Gastrocnemius medialis (tissue), 4 donors: ENCODE measurements at regions not wholly inside any gene's neighbourhood (a gene's known extent, or its start where the extent isn't known, plus 50 kb on each side); places are given as distances from the start of the nearest gene placed in this dataset.

Experiments
- ATAC-seq, 2 donors: fragments of 150-250 bp; one replicate each; pipeline ENCODE4 v1.9.1; 2016
- DNase-seq, 2 donors: peaks; one replicate each; pipeline ENCODE4 v3.0.0-alpha.2; 2019
- H3K27ac ChIP-seq, 4 donors: fragments of 200-600 bp; sonication (generic); 1 replicate in 1 of 4; 2 replicates in 3 of 4; pipeline ENCODE4 v1.5.1; 2016 to 2018; ENCODE audit warnings: mild to moderate bottlenecking in 2 of 4, moderate library complexity in 1 of 4
- H3K27me3 ChIP-seq, 3 donors: fragments of 200-600 bp; sonication (generic) in 2 of 3; 1 replicate in 1 of 3; 2 replicates in 2 of 3; pipeline versions ENCODE4 v1.5.1 to v1.6.0; 2016 to 2019; ENCODE audit warnings: mild to moderate bottlenecking in 1 of 3, moderate library complexity in 1 of 3
- H3K36me3 ChIP-seq, 2 donors: fragments of 200-600 bp; sonication (generic) in 1 of 2; one replicate each; pipeline ENCODE4 v1.5.1; 2017 to 2018
- H3K4me1 ChIP-seq, 2 donors: fragments of 200-600 bp; sonication (generic) in 1 of 2; one replicate each; pipeline ENCODE4 v1.5.1; 2016 to 2017; ENCODE audit warnings: mild to moderate bottlenecking in 2 of 2
- H3K4me3 ChIP-seq, 4 donors: fragments of 200-600 bp; sonication (generic) in 3 of 4; 1 replicate in 1 of 4; 2 replicates in 3 of 4; pipeline ENCODE4 v1.5.1; 2016 to 2019; ENCODE audit warnings: mild to moderate bottlenecking in 2 of 4
- H3K9me3 ChIP-seq, 3 donors: fragments of 200-600 bp; sonication (generic) in 2 of 3; 1 replicate in 1 of 3; 2 replicates in 2 of 3; pipeline ENCODE4 v1.5.1; 2016 to 2019
- POLR2A ChIP-seq, 2 donors: fragments of 450-650 bp; IDR thresholded peaks; one replicate each; pipeline ENCODE4 v1.6.1; 2017; ENCODE audit warnings: antibody characterized with exemption in 2 of 2, mild to moderate bottlenecking in 2 of 2, moderate library complexity in 2 of 2
- in situ Hi-C, 4 donors: fragments of 200-750 bp; cut with MboI; loops; one replicate each; pipeline versions ENCODE4 v1.15.0 to v1.8.0; 2017; ENCODE audit warnings: low sequenced_read_pairs in 4 of 4
- intact Hi-C: fragments of 100-400 bp; cut with DNase I; formaldehyde crosslinking; loops from one replicate; pipeline ENCODE4 v1.15.1; 2023; ENCODE audit warnings: low total_unique reads
- TF ChIP-seq, protein P1 (sequence below), 5 experiments: fragments of 450-650 bp in 3 of 5; fragments of 200-600 bp in 2 of 5; sonication (generic) in 2 of 5; IDR thresholded peaks in 4 of 5; conservative IDR thresholded peaks in 1 of 5; 1 replicate in 4 of 5; 2 replicates in 1 of 5; pipeline ENCODE4 v1.5.1; 2016 to 2019; ENCODE audit warnings: antibody characterized with exemption in 5 of 5, mild to moderate bottlenecking in 3 of 5, moderate library complexity in 3 of 5

DNA sequence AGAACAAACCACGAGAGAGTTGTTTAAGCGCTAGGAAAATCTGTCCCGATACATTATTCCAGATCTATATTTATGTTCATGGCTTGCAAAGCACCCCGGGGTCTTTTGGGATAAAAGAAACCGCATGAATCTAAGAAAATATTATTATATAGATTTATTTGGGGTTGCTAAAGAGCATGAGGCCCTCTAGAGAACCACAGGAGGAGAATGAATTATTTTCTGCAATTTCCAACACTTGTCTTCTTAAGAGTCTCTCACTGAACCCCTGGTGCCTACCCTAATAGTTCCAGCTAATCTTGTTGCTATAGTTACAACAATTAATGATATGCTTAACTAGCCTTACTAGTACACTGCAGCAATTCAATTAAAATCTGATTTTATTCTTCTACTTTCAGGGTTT is 79.6 kb downstream of the ARRDC4 start:
- intact Hi-C loops (no loop called here), in situ Hi-C loops (no loop called here)
- Histone ChIP-seq H3K9me3 (no peaks in the 10 kb centered on the region), H3K36me3 (no peaks in the 10 kb centered on the region), H3K27ac (no peak overlapping the region), H3K4me3 (no peak overlapping the region), H3K4me1 (no peaks in the 10 kb centered on the region), H3K27me3 (no peaks in the 10 kb centered on the region)
- TF ChIP-seq, protein P1, sequence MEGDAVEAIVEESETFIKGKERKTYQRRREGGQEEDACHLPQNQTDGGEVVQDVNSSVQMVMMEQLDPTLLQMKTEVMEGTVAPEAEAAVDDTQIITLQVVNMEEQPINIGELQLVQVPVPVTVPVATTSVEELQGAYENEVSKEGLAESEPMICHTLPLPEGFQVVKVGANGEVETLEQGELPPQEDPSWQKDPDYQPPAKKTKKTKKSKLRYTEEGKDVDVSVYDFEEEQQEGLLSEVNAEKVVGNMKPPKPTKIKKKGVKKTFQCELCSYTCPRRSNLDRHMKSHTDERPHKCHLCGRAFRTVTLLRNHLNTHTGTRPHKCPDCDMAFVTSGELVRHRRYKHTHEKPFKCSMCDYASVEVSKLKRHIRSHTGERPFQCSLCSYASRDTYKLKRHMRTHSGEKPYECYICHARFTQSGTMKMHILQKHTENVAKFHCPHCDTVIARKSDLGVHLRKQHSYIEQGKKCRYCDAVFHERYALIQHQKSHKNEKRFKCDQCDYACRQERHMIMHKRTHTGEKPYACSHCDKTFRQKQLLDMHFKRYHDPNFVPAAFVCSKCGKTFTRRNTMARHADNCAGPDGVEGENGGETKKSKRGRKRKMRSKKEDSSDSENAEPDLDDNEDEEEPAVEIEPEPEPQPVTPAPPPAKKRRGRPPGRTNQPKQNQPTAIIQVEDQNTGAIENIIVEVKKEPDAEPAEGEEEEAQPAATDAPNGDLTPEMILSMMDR (IDR thresholded peaks at IDR 0.05 in 4 of 5, conservative IDR thresholded peaks at IDR 0.05 in 1 of 5), result no peak
- TF ChIP-seq POLR2A (IDR thresholded peaks at IDR 0.05), result no peak
- ATAC-seq (no peak), DNase-seq (no peak)

DNA sequence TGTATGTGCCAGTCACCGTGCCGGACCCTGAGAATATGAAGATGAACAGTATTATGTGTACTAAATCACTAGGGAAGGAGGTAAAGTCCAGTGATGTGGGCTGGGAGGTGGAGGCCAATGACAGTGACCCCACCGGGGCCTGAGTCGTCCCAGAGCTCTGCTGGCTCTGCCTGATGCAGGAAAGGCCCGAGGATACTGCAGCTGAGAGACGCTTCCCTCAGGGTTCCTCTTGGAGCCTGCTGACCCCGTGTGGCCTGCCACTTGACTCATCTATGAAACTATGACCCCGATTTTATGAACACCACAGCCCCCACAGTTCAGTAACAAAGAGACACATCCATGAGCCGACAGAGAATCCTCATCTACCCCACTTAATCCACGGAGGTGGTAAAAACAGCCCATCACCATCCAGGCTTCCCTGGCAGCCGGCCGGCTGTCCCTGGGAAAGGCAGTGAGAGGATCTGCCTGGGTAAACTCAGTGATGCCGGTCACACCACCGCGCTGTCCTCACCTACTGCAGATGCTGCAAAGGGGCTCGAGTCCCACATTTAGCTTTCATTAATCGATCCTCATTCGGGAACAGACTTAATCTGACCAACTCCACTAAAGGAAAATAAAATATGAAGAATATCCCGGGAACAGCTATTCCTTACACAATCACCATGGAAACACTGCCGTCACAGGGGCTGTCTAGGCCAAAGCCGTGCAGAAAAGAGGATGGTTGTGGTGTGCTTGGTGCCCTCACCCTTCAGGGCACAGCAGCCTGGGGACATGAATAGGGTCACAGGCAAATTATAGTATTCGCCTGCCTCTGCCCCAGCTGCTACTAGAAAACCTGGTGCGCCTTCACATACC is 82.9 kb downstream of the ARRDC4 start:
- Histone ChIP-seq H3K27ac (no peak overlapping the region), H3K4me1 (no peaks in the 10 kb centered on the region), H3K27me3 (no peaks in the 10 kb centered on the region), H3K36me3 (no peaks in the 10 kb centered on the region), H3K9me3 (no peaks in the 10 kb centered on the region), H3K4me3 (no peak overlapping the region)
- in situ Hi-C loops, result no loop called here
- DNase-seq (no peak), ATAC-seq (no peak)
- intact Hi-C loops, result no loop called here
- TF ChIP-seq, protein P1 (IDR thresholded peaks at IDR 0.05 in 4 of 5, conservative IDR thresholded peaks at IDR 0.05 in 1 of 5), result no peak
- no peak for TF ChIP-seq POLR2A (IDR thresholded peaks at IDR 0.05)

DNA sequence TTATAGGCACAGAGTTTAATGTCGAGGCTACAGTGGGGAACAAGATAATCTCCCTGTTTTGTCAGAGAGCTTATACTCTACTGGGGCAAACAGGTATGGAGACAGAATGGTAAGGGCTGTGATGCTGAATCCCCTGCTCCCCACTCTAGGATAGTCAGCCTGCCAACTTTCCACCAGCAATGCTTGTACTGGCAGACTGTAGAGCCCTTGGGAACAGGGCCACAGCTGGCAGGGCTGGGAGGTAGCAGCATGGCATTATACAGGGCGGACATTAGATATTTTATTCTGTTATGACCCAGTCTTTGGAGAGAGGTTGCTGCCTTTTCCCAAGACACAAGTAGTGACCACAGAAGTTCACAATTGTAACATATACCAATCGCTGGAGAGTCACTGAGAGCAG is 91.2 kb downstream of the ARRDC4 start:
- DNase-seq (no peak), ATAC-seq (no peak)
- TF ChIP-seq, protein P1 (IDR thresholded peaks at IDR 0.05 in 4 of 5, conservative IDR thresholded peaks at IDR 0.05 in 1 of 5), result no peak
- no peak for TF ChIP-seq POLR2A (IDR thresholded peaks at IDR 0.05)
- Histone ChIP-seq H3K4me3 (no peak overlapping the region), H3K36me3 (no peaks in the 10 kb centered on the region), H3K9me3 (peaks cover 0 to 4% (median 0%) of the 10 kb centered on the region in 3 donors), H3K27me3 (no peaks in the 10 kb centered on the region), H3K4me1 (no peaks in the 10 kb centered on the region), H3K27ac (no peak overlapping the region)
- intact Hi-C loops, result no loop called here
- in situ Hi-C loops, result no loop called here

DNA sequence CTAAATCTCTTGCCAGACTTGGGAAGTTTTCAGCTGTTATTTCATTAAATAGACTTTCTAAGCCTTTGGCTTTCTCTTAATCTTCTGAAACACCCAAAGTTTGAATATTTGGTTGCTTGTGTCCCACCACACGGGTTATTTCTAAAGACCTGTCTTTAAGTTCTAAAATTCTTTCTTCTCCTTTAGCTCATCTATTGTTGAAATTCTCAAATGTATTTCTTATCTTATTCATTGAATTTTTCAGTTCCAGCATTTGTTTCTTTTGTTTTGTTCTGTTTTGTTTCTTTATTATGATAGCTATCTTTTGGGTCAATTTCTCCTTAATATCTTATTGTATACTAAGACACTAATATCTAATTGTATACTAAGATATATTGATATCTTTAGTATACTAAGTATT is 97.0 kb downstream of the ARRDC4 start:
- H3K4me1 ChIP-seq, result no peaks in the 10 kb centered on the region
- no peaks in the 10 kb centered on the region for H3K36me3 ChIP-seq
- ATAC-seq, result no peak
- in situ Hi-C loops, result no loop called here
- DNase-seq, result no peak
- TF ChIP-seq POLR2A (IDR thresholded peaks at IDR 0.05), result no peak
- TF ChIP-seq, protein P1 (IDR thresholded peaks at IDR 0.05 in 4 of 5, conservative IDR thresholded peaks at IDR 0.05 in 1 of 5), result no peak
- peaks cover 0 to 20% (median 0%) of the 10 kb centered on the region in 3 donors for H3K9me3 ChIP-seq
- no peak overlapping the region for H3K27ac ChIP-seq
- H3K27me3 ChIP-seq, result no peaks in the 10 kb centered on the region
- intact Hi-C loops, result no loop called here
- H3K4me3 ChIP-seq, result no peak overlapping the region
